ENCODE measurements at regions not wholly inside any gene's neighbourhood (a gene's known extent, or its start where the extent isn't known, plus 50 kb on each side); places are given as distances from the start of the nearest gene placed in this dataset.

GRCh38 chr13:84080748-84081530, 198.7 kb upstream of the SLITRK1 start:
- Histone ChIP-seq H2AFZ (ENCODE audit: control insufficient read depth, low read depth, low read length) (no peak overlapping the region), H3K4me1 (ENCODE audit: control insufficient read depth, insufficient read depth, low read length) (no peaks in the 10 kb centered on the region), H3K27me3 (replicated peaks in 1 of 2; ENCODE audit: control insufficient read depth in 2 of 2, insufficient read depth in 2 of 2, low read length in 1 of 2) (no peaks in the 10 kb centered on the region), H3K9ac (ENCODE audit: control insufficient read depth, insufficient read depth, low read length) (no peak overlapping the region), H3K9me3 (replicated peaks; ENCODE audit: control insufficient read depth, insufficient read depth, low read length) (no peaks in the 10 kb centered on the region; the same call in 2 of the 3 replicates), H3K4me3 (no peak overlapping the region), H3K27ac (ENCODE audit: control insufficient read depth, insufficient read depth) (no peak overlapping the region), H3K79me2 (ENCODE audit: control insufficient read depth, insufficient read depth, low read length) (no peaks in the 10 kb centered on the region), H4K20me1 (ENCODE audit: control insufficient read depth, insufficient read depth) (no peaks in the 10 kb centered on the region), H3K36me3 (ENCODE audit: control insufficient read depth in 2 of 2, insufficient read depth in 2 of 2, low read length in 1 of 2) (no peaks in the 10 kb centered on the region), H3K4me2 (ENCODE audit: control insufficient read depth, insufficient read depth) (no peak overlapping the region)
- intact Hi-C loops (cut with micrococcal nuclease; ENCODE audit: unreplicated experiment) = no loop called here
- no peak for FAIRE-seq
- ChIA-PET CTCF (no interaction called here), RAD21 (ENCODE audit: unreplicated experiment) (no interaction called here), POLR2A (no interaction called here), SMC1A (ENCODE audit: uncharacterized antibody, unreplicated experiment) (interaction anchor here (0.9 to 1.0 kb wide), 2 partner anchors 9 to 12 kb away, joined by 3 to 5 read pairs; no protein-coding TSS in a partner anchor)
- in situ Hi-C loops (cut with MboI) = no loop called here
- no peak for DNase-seq (ENCODE audit: low read depth, low spot score)
- under 1% methylated on average over 7 of the region's 7 CpGs for WGBS (ENCODE audit: insufficient coverage, insufficient replicate concordance, low lambda C conversion rate, missing lambda C conversion rate)
- ATAC-seq = no peak
- no TSS peak for BruUV-seq (replicated peaks)
- TF ChIP-seq GATAD2B (conservative IDR thresholded peaks at IDR 0.05; ENCODE audit: low read depth) (no peak), POLR2AphosphoS5 (IDR thresholded peaks at IDR 0.05; ENCODE audit: low read length) (no peak), ZBTB33 (IDR thresholded peaks at IDR 0.05) (no peak), RUNX3 (IDR thresholded peaks at IDR 0.05; ENCODE audit: low read length) (no peak), SUZ12 (IDR thresholded peaks at IDR 0.05; ENCODE audit: unreplicated experiment) (no peak), JUNB (IDR thresholded peaks at IDR 0.05) (no peak), E2F8 (IDR thresholded peaks at IDR 0.05; ENCODE audit: low read depth, partially characterized antibody) (no peak), YBX1 (IDR thresholded peaks at IDR 0.05) (no peak), HCFC1 (IDR thresholded peaks at IDR 0.05; ENCODE audit: low read length) (no peak), RELB (IDR thresholded peaks at IDR 0.05; ENCODE audit: low read depth) (no peak), STAT1 (conservative IDR thresholded peaks at IDR 0.05) (no peak), ZBTB40 (IDR thresholded peaks at IDR 0.05; ENCODE audit: borderline replicate concordance) (no peak)
